Uterus (tissue), 3 donors: ENCODE measurements at regions not wholly inside any gene's neighbourhood (a gene's known extent, or its start where the extent isn't known, plus 50 kb on each side); places are given as distances from the start of the nearest gene placed in this dataset.

Source experiments
- DNase-seq, 2 donors: peaks; one replicate each; pipeline ENCODE4 v3.0.0-alpha.2; 2019 to 2020
- H3K27ac ChIP-seq, 2 donors: fragments of 200-600 bp; sonication (generic); 1 replicate in 1 of 2; 2 replicates in 1 of 2; pipeline ENCODE4 v1.5.1; 2016 to 2018
- H3K27me3 ChIP-seq, 2 donors: fragments of 200-600 bp; sonication (generic); one replicate each; pipeline ENCODE4 v1.5.1; 2018 to 2019; ENCODE audit warnings: control low read depth in 1 of 2
- H3K36me3 ChIP-seq, 2 donors: fragments of 200-600 bp; sonication (generic); one replicate each; pipeline ENCODE4 v1.5.1; 2019; ENCODE audit warnings: control low read depth in 1 of 2
- H3K4me1 ChIP-seq, 2 donors: fragments of 200-600 bp; sonication (generic); one replicate each; pipeline ENCODE4 v1.5.1; 2018 to 2019; ENCODE audit warnings: control low read depth in 1 of 2
- H3K4me3 ChIP-seq, 2 donors: fragments of 200-600 bp; sonication (generic); 1 replicate in 1 of 2; 2 replicates in 1 of 2; pipeline ENCODE4 v1.5.1; 2018 to 2019; ENCODE audit warnings: mild to moderate bottlenecking in 1 of 2
- H3K9me3 ChIP-seq, 2 donors: fragments of 200-600 bp; sonication (generic); one replicate each; pipeline ENCODE4 v1.5.1; 2019; ENCODE audit warnings: control low read depth in 1 of 2
- CTCF ChIP-seq, 4 experiments: fragments of 200-600 bp in 2 of 4; fragments of 450-650 bp in 2 of 4; sonication (generic) in 2 of 4; IDR thresholded peaks; one replicate each; pipeline ENCODE4 v1.5.1; 2016 to 2019; ENCODE audit warnings: antibody characterized with exemption in 4 of 4, mild to moderate bottlenecking in 2 of 4, moderate library complexity in 1 of 4
- POLR2A ChIP-seq, 2 donors: fragments of 450-650 bp; IDR thresholded peaks; one replicate each; pipeline ENCODE4 v1.6.1; 2016; ENCODE audit warnings: antibody characterized with exemption in 2 of 2, mild to moderate bottlenecking in 1 of 2, moderate library complexity in 1 of 2
- intact Hi-C: fragments of 100-400 bp; cut with DNase I; formaldehyde crosslinking; loops from one replicate; pipeline ENCODE4 v1.15.1; 2023; ENCODE audit warnings: low total_unique reads
- donor health status: DM: yes; HTN: yes; CAD: no.

GRCh38 chr7:81110673-81111072, 191.8 kb upstream of the SEMA3C start:
- H3K9me3 ChIP-seq, result no peaks in the 10 kb centered on the region
- H3K4me1 ChIP-seq, result no peaks in the 10 kb centered on the region
- intact Hi-C loops, result no loop called here
- no peak overlapping the region for H3K4me3 ChIP-seq
- H3K27me3 ChIP-seq, result no peaks in the 10 kb centered on the region
- TF ChIP-seq CTCF (IDR thresholded peaks at IDR 0.05) (no peak), POLR2A (IDR thresholded peaks at IDR 0.05) (no peak)
- DNase-seq, result no peak
- no peak overlapping the region for H3K27ac ChIP-seq
- no peaks in the 10 kb centered on the region for H3K36me3 ChIP-seq

GRCh38 chr7:81098213-81098612, 179.4 kb upstream of the SEMA3C start:
- no peaks in the 10 kb centered on the region for H3K4me1 ChIP-seq
- no peaks in the 10 kb centered on the region for H3K36me3 ChIP-seq
- intact Hi-C loops, result no loop called here
- no peaks in the 10 kb centered on the region for H3K9me3 ChIP-seq
- no peak for DNase-seq
- TF ChIP-seq POLR2A (IDR thresholded peaks at IDR 0.05), result no peak
- TF ChIP-seq CTCF (IDR thresholded peaks at IDR 0.05), result no peak
- no peaks in the 10 kb centered on the region for H3K27me3 ChIP-seq
- no peak overlapping the region for H3K4me3 ChIP-seq
- H3K27ac ChIP-seq, result no peak overlapping the region

GRCh38 chr7:81094952-81095351, 176.1 kb upstream of the SEMA3C start:
- H3K9me3 ChIP-seq, result no peaks in the 10 kb centered on the region
- no peaks in the 10 kb centered on the region for H3K4me1 ChIP-seq
- H3K4me3 ChIP-seq, result no peak overlapping the region
- H3K36me3 ChIP-seq, result no peaks in the 10 kb centered on the region
- no peaks in the 10 kb centered on the region for H3K27me3 ChIP-seq
- TF ChIP-seq CTCF (IDR thresholded peaks at IDR 0.05), result no peak
- H3K27ac ChIP-seq, result no peak overlapping the region
- no peak for DNase-seq
- intact Hi-C loops, result no loop called here

GRCh38 chr7:81081616-81082015, 162.8 kb upstream of the SEMA3C start:
- Histone ChIP-seq H3K27me3 (no peaks in the 10 kb centered on the region), H3K27ac (no peak overlapping the region), H3K4me1 (no peaks in the 10 kb centered on the region), H3K9me3 (no peaks in the 10 kb centered on the region), H3K36me3 (no peaks in the 10 kb centered on the region), H3K4me3 (no peak overlapping the region)
- TF ChIP-seq CTCF (IDR thresholded peaks at IDR 0.05) (no peak), POLR2A (IDR thresholded peaks at IDR 0.05) (no peak)
- intact Hi-C loops, result no loop called here
- DNase-seq, result no peak

- intact Hi-C loops, result no loop called here
- H3K27ac ChIP-seq, result no peak overlapping the region
- no peaks in the 10 kb centered on the region for H3K36me3 ChIP-seq
- H3K27me3 ChIP-seq, result no peaks in the 10 kb centered on the region
- H3K9me3 ChIP-seq, result no peaks in the 10 kb centered on the region
- no peak for TF ChIP-seq CTCF (IDR thresholded peaks at IDR 0.05)
- no peak for TF ChIP-seq POLR2A (IDR thresholded peaks at IDR 0.05)
- DNase-seq, result no peak
- no peak overlapping the region for H3K4me3 ChIP-seq
- no peaks in the 10 kb centered on the region for H3K4me1 ChIP-seq
Observed at GRCh38 chr7:81080553-81080952, 161.7 kb upstream of the SEMA3C start.
